Activated CD4-positive, alpha-beta T cell treated with anti-CD3 and anti-CD28 coated beads, Interleukin-2, amount 10 ng/mL, durations not matched to agents 7 days and 5 days (primary cell): ENCODE measurements at regions not wholly inside any gene's neighbourhood (a gene's known extent, or its start where the extent isn't known, plus 50 kb on each side); places are given as distances from the start of the nearest gene placed in this dataset.
"Not testable (repeated sequence)": the region's sequence is repeated elsewhere in the genome, so short reads cannot be mapped to it uniquely, and the experiment has no call there.

Experiments
- CTCF ChIA-PET: fragments of 350-600 bp; sonication (Branson Sonifier 250); formaldehyde crosslinking; loops from one replicate; lab custom pipeline; 2021; ENCODE audit warnings: antibody characterized with exemption; lab: Charles Lee
- POLR2A ChIA-PET: fragments of 350-600 bp; sonication (Branson Sonifier 250); formaldehyde crosslinking; loops from one replicate; lab custom pipeline; 2021; ENCODE audit warnings: antibody characterized with exemption; lab: Charles Lee
- DNase-seq: peaks from one replicate; pipeline ENCODE4 v3.0.0-alpha.2; 2020
- H3K27ac Mint-ChIP-seq: one replicate; pipeline ENCODE4 v1.8.0; 2021; ENCODE audit warnings: mild to moderate bottlenecking, moderate library complexity, mixed read lengths
- H3K27me3 Mint-ChIP-seq: one replicate; pipeline ENCODE4 v1.8.0; 2021; ENCODE audit warnings: mixed read lengths
- H3K36me3 Mint-ChIP-seq: one replicate; pipeline ENCODE4 v1.8.0; 2021; ENCODE audit warnings: low read depth, mixed read lengths
- H3K4me1 Mint-ChIP-seq: one replicate; pipeline ENCODE4 v1.8.0; 2021; ENCODE audit warnings: mixed read lengths
- H3K4me3 Mint-ChIP-seq: one replicate; pipeline ENCODE4 v1.8.0; 2021; ENCODE audit warnings: mild to moderate bottlenecking, moderate library complexity, mixed read lengths
- H3K9me3 Mint-ChIP-seq: one replicate; pipeline ENCODE4 v1.8.0; 2021; ENCODE audit warnings: mixed read lengths

DNA sequence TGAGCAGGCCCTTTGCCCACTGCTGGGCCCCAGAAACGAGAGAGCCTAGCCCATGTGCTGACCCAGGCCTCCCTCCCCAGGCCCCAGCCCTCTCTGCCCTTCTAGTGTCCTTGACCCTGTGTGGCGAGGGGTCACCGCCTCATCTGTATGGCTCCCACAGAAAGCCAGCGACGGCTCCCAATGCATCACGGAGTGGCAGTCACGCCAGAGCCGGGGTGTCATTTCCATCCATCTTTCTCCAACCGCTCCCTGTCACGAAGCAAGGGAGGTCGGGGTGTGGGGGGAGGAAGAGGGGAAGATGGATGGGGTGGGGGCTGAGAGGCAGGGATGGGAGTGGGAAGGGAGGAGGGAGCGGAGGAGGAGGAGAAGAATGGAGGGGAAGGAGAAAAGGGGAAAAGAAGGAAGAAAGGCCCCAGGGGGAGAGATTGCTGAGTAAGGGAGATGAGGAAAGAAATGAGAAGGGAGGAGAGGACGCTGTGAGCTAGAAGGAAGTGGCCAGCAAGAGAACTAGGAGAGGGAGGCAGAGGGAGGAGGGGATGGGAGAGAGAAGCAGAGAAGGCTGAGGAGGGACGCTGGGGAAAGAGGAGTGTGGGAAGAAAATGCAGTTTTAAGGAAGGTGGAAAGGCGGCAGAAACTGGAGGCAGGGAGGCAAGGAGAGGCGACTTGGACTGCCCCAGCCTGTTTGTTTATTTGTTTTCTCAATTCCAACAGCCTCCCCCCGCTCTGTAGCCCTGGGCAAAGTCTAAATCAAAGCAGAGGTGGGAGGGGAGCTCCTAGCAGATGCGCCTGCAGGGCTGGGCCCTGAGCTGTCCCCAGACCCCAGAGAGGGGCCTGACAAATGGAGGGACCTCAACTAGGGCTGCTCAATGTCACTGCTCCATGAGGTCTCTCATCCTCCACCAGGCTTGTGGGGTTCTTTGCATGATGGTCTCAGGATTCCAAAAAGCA lies 75.5 kb upstream of the LHX5 start:
- Mint-ChIP-seq H3K27me3 (peaks cover 3% of the 10 kb centered on the region), H3K4me1 (no peaks in the 10 kb centered on the region), H3K27ac (no peak overlapping the region), H3K9me3 (no peaks in the 10 kb centered on the region), H3K4me3 (no peak overlapping the region), H3K36me3 (no peaks in the 10 kb centered on the region)
- ChIA-PET CTCF (no interaction called here), POLR2A (no interaction called here)
- no peak for DNase-seq

GRCh38 chr12:113537751-113538087 lies 66.0 kb upstream of the LHX5 start:
- DNase-seq, result no peak
- Mint-ChIP-seq H3K9me3 (peaks cover 16% of the 10 kb centered on the region), H3K36me3 (no peaks in the 10 kb centered on the region), H3K4me1 (no peaks in the 10 kb centered on the region), H3K27me3 (peaks cover 3% of the 10 kb centered on the region), H3K27ac (no peak overlapping the region), H3K4me3 (no peak overlapping the region)
- CTCF ChIA-PET, result no interaction called here
- POLR2A ChIA-PET, result no interaction called here

DNA sequence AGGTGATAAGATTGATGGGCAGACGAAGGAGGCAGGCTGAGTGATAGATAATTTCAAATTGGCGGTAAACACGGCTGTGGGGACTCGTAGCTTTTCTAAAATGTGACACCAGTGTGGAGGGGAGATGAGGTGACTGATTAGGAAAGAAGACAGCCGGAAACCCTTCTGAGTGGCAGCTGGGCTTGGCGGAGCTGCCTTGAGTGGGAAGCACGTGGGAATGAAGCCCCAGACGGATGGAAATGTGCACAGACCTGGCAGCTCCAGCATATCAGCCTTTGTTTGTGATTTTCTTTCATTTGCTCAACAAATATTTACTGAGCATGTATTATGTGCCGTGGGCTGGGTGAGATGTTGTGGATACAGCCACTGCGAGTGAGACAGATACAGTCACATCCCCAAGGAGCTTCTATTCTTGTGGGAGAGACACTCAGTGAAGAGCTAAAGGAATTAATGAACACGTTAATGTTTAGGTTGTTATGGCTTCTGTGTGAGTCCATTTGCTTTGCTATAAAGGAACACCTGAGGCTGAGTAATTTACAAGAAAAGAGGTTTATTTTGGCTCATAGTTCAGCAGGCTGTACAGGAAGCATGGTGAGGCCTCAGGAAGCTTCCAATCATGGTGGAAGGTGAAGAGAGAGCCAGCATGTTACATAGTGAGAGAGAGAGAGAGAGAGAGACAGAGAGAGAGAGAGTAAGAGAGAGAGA lies 65.5 kb upstream of the LHX5 start:
- Mint-ChIP-seq H3K4me1 (no peaks in the 10 kb centered on the region), H3K27ac (no peak overlapping the region), H3K4me3 (no peak overlapping the region), H3K27me3 (peaks cover under 1% of the 10 kb centered on the region), H3K36me3 (no peaks in the 10 kb centered on the region), H3K9me3 (peaks cover 16% of the 10 kb centered on the region)
- ChIA-PET POLR2A (no interaction called here), CTCF (no interaction called here)
- no peak for DNase-seq

DNA sequence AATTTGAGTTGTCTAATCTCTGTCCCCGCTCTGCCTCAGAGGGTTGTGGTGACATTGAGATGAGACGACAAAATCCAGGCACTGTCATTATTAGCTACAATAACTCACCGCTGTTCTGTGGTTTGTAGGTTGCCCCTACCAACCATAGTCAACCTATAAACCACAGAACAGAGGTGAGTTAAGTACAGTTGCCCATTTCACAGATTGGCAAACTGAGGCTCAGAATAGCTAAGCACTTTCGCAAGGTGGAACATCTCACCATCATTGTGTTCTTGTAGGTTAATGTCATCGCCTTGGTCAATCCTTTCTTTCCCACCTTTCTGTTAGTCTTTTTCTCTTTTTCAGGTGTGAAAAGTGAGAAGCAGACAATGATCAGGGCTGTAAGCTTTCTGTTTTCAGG lies 63.4 kb upstream of the LHX5 start:
- Mint-ChIP-seq H3K36me3 (no peaks in the 10 kb centered on the region), H3K4me3 (no peak overlapping the region), H3K27ac (no peak overlapping the region), H3K27me3 (no peaks in the 10 kb centered on the region), H3K4me1 (no peaks in the 10 kb centered on the region), H3K9me3 (peaks cover 16% of the 10 kb centered on the region)
- no peak for DNase-seq
- ChIA-PET CTCF (interaction anchor here (1.1 to 1.3 kb wide), 2 partner anchors 8 to 26 kb away, joined by 3 read pairs; no protein-coding TSS in a partner anchor), POLR2A (no interaction called here)

GRCh38 chr12:113534555-113534954 lies 62.9 kb upstream of the LHX5 start:
- no peak overlapping the region for H3K27ac Mint-ChIP-seq
- ChIA-PET CTCF (interaction anchor here (0.5 to 1.3 kb wide), 2 partner anchors 25 to 53 kb away, joined by 3 to 5 read pairs; no protein-coding TSS in a partner anchor), POLR2A (no interaction called here)
- H3K27me3 Mint-ChIP-seq, result no peaks in the 10 kb centered on the region
- H3K9me3 Mint-ChIP-seq, result peaks cover 16% of the 10 kb centered on the region
- no peaks in the 10 kb centered on the region for H3K4me1 Mint-ChIP-seq
- DNase-seq, result no peak
- H3K4me3 Mint-ChIP-seq, result no peak overlapping the region
- no peaks in the 10 kb centered on the region for H3K36me3 Mint-ChIP-seq

DNA sequence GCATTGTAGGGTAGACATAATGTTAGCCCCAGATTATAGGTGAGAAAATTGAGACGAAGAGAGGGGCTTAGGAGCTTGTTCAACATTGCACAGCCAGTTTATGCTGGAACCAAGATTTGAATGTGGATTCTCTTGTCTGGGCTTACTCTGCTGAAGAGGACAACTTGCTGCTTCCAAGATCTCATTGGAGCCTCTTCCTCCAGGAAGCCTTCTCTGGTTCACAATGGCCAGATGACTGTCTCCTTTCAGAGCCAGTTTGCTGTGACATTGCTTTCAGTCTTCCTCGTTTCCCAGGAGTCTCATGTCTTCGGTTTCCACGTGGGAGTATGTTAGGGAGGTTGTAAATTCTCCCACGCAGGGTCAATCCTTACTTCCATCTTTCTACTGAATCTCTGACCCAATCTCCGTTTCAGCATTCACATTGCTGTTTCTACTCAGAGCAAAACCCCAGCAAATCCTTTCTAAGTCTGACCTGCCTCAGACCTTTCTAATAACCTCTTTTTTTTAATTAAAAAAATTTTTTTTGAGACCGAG lies 62.2 kb upstream of the LHX5 start:
- H3K4me3 Mint-ChIP-seq, result no peak overlapping the region

DNA sequence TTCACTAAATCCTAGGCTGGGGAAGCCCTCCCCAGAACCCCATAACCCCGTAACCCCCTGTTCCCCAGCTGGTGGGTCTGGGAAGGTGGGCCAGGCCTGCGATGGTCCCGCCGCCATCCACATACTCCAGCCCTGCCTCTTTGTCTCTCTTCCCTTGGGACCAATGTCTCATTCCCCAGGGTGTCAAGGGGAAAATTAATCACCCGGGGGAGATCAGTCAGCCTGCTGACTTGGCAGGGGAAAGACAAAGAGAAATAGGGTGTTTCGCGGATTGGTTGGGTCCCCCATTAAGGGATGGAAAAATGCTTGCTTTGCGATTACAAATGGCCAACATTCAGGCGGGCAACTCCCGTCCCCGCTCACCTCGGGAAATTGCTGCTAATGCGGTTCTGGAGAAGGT lies 60.6 kb upstream of the LHX5 start:
- peaks cover 4% of the 10 kb centered on the region for H3K9me3 Mint-ChIP-seq
- H3K36me3 Mint-ChIP-seq, result no peaks in the 10 kb centered on the region

More for the DNA sequence above, 62.2 kb upstream of the LHX5 start:
- Mint-ChIP-seq H3K27ac (no peak overlapping the region), H3K27me3 (peaks cover 3% of the 10 kb centered on the region), H3K36me3 (no peaks in the 10 kb centered on the region), H3K4me1 (no peaks in the 10 kb centered on the region), H3K9me3 (peaks cover 16% of the 10 kb centered on the region)
- CTCF ChIA-PET, result interaction anchor here (0.5 kb wide), 1 partner anchor 52 kb away, joined by 5 read pairs; no protein-coding TSS in a partner anchor
- POLR2A ChIA-PET, result no interaction called here
- DNase-seq, result no peak

DNA sequence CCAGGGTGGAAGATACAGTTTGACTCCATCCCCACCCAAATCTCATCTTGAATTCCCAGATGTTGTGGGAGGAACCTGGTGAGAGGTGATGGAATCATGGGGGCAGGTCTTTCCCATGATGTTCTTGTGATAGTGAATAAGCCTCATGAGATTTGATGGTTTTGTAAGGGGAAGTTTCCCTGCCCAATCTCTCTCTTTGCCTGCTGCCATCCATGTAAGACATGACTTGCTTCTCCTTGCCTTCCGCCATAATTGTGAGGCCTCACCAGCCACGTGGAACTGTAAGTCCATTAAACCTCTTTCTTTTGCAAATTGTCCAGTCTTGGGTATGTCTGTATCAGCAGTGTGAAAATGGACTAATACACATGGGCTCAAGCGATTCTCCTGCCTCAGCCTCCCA lies 59.4 kb upstream of the LHX5 start:
- H3K9me3 Mint-ChIP-seq, DNase-seq, POLR2A ChIA-PET, H3K36me3 Mint-ChIP-seq, CTCF ChIA-PET, H3K27ac Mint-ChIP-seq, H3K4me1 Mint-ChIP-seq, H3K4me3 Mint-ChIP-seq, H3K27me3 Mint-ChIP-seq: not testable (repeated sequence)

More for the DNA sequence above, 60.6 kb upstream of the LHX5 start:
- Mint-ChIP-seq H3K4me1 (no peaks in the 10 kb centered on the region), H3K27ac (no peak overlapping the region), H3K4me3 (no peak overlapping the region), H3K27me3 (peaks cover 8% of the 10 kb centered on the region)
- DNase-seq, result no peak
- ChIA-PET CTCF (no interaction called here), POLR2A (no interaction called here)

- H3K27ac Mint-ChIP-seq, result no peak overlapping the region
- peaks cover 8% of the 10 kb centered on the region for H3K27me3 Mint-ChIP-seq
- no peaks in the 10 kb centered on the region for H3K9me3 Mint-ChIP-seq
- no peaks in the 10 kb centered on the region for H3K36me3 Mint-ChIP-seq
- no peak overlapping the region for H3K4me3 Mint-ChIP-seq
- no peaks in the 10 kb centered on the region for H3K4me1 Mint-ChIP-seq
- CTCF ChIA-PET, result no interaction called here
- DNase-seq, result no peak
- POLR2A ChIA-PET, result no interaction called here
Measured at GRCh38 chr12:113528606-113529293, 57.1 kb upstream of the LHX5 start.

DNA sequence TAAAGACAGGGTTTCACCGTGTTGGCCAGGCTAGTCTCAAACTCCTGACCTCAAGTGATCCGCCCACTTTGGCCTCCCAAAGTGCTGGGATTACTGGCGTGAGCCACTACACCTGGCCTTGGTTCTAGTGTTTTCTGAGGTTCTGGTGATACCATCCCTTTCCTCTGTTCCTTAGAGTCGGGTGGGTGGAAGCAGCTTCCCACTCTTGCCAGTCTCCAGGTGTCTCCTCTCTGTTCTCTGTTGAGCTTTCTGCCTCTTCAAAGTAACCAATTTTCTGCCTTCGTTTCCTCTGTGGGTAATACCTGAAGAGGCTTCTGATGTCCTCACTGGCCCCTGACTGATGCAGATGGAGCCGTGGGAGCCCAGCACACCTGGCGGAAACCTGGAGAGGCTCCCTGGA lies 53.4 kb upstream of the LHX5 start:
- H3K9me3 Mint-ChIP-seq, result no peaks in the 10 kb centered on the region
- no peak overlapping the region for H3K27ac Mint-ChIP-seq
- DNase-seq, result no peak
- no peaks in the 10 kb centered on the region for H3K36me3 Mint-ChIP-seq
- POLR2A ChIA-PET, result no interaction called here
- no peak overlapping the region for H3K4me3 Mint-ChIP-seq
- CTCF ChIA-PET, result no interaction called here
- H3K4me1 Mint-ChIP-seq, result no peaks in the 10 kb centered on the region
- H3K27me3 Mint-ChIP-seq, result peaks cover 27% of the 10 kb centered on the region

DNA sequence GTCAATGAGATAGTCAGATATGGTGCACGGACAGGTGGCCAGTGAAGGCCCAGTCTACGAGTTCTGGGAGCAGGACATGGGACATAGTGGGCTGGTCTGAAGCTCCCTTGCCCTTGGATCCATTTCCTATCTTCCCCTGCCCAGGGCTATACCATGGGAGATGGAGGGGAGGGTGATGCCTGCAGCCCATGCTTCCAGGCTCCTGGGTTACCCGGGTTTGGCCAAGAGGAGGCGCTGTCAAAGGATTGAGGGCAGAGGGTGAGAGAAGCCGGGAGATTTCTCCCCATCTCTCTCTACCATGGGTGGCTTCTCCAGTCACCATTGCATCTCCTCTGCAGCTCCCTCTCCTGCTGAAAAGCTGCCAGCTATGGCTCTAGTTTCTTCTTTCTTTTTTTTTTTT lies 52.8 kb upstream of the LHX5 start:
- H3K36me3 Mint-ChIP-seq, result no peaks in the 10 kb centered on the region
- no peak for DNase-seq
- H3K27ac Mint-ChIP-seq, result no peak overlapping the region
- H3K9me3 Mint-ChIP-seq, result no peaks in the 10 kb centered on the region
- H3K4me1 Mint-ChIP-seq, result no peaks in the 10 kb centered on the region
- ChIA-PET POLR2A (interaction anchor here (0.7 kb wide), 1 partner anchor 114 kb away, joined by 3 read pairs; no protein-coding TSS in a partner anchor), CTCF (interaction anchor here (0.7 kb wide), 1 partner anchor 207 kb away, joined by 3 read pairs; no protein-coding TSS in a partner anchor)
- H3K27me3 Mint-ChIP-seq, result peaks cover 31% of the 10 kb centered on the region
- H3K4me3 Mint-ChIP-seq, result no peak overlapping the region

GRCh38 chr12:113521708-113522107 lies 50.0 kb upstream of the LHX5 start:
- ChIA-PET CTCF (no interaction called here), POLR2A (no interaction called here)
- no peak overlapping the region for H3K4me3 Mint-ChIP-seq
- H3K27ac Mint-ChIP-seq, result no peak overlapping the region
- H3K27me3 Mint-ChIP-seq, result peaks cover 46% of the 10 kb centered on the region
- no peak for DNase-seq
- H3K4me1 Mint-ChIP-seq, result no peaks in the 10 kb centered on the region
- no peaks in the 10 kb centered on the region for H3K9me3 Mint-ChIP-seq
- H3K36me3 Mint-ChIP-seq, result no peaks in the 10 kb centered on the region
